ENCODE measurements at regions not wholly inside any gene's neighbourhood (a gene's known extent, or its start where the extent isn't known, plus 50 kb on each side); places are given as distances from the start of the nearest gene placed in this dataset.

- DNase-seq: peak in 2 of 5 donors; percentile 71 to 86
- no peak overlapping the region for H3K4me3 ChIP-seq (ENCODE audit: low read length in 3 of 3)
- H3K27me3 ChIP-seq (ENCODE audit: control insufficient read depth, insufficient read depth, low read length): no peaks in the 10 kb centered on the region
- no peaks in the 10 kb centered on the region for H3K36me3 ChIP-seq (ENCODE audit: control insufficient read depth in 2 of 3, insufficient read depth in 3 of 3, low read length in 3 of 3)
- peak; percentile 94 for FAIRE-seq
- intact Hi-C loops (cut with DNase I): no loop called here
- peak overlapping the region in 1 of 2 donors; percentile 26 for H3K27ac ChIP-seq (ENCODE audit: low read depth in 2 of 2, low read length in 2 of 2)
- no peak for TF ChIP-seq CTCF (IDR thresholded peaks at IDR 0.05; ENCODE audit: borderline replicate concordance, extremely low read depth, insufficient read depth)
- no peak overlapping the region for H3K9ac ChIP-seq (ENCODE audit: low read length in 3 of 3)
- H3K4me1 ChIP-seq (ENCODE audit: control insufficient read depth in 2 of 3, insufficient read depth in 2 of 3, low read depth in 1 of 3, low read length in 3 of 3): peaks cover 2 to 8% (median 3%) of the 10 kb centered on the region in 3 donors
- H3K9me3 ChIP-seq (ENCODE audit: control insufficient read depth in 2 of 3, insufficient read depth in 1 of 3, low read length in 3 of 3): no peaks in the 10 kb centered on the region
Measured at GRCh38 chr11:30786256-30787110, 200.3 kb upstream of the MPPED2 start.

GRCh38 chr11:30778596-30778995 is 192.4 kb upstream of the MPPED2 start:
- no peak for TF ChIP-seq CTCF (IDR thresholded peaks at IDR 0.05; ENCODE audit: borderline replicate concordance, extremely low read depth, insufficient read depth)
- Histone ChIP-seq H3K9me3 (ENCODE audit: control insufficient read depth in 2 of 3, insufficient read depth in 1 of 3, low read length in 3 of 3) (no peaks in the 10 kb centered on the region), H3K27ac (ENCODE audit: low read depth in 2 of 2, low read length in 2 of 2) (no peak overlapping the region), H3K9ac (ENCODE audit: low read length in 3 of 3) (no peak overlapping the region), H3K27me3 (ENCODE audit: control insufficient read depth, insufficient read depth, low read length) (no peaks in the 10 kb centered on the region), H3K36me3 (ENCODE audit: control insufficient read depth in 2 of 3, insufficient read depth in 3 of 3, low read length in 3 of 3) (no peaks in the 10 kb centered on the region), H3K4me3 (ENCODE audit: low read length in 3 of 3) (no peak overlapping the region), H3K4me1 (ENCODE audit: control insufficient read depth in 2 of 3, insufficient read depth in 2 of 3, low read depth in 1 of 3, low read length in 3 of 3) (no peaks in the 10 kb centered on the region)
- no peak for FAIRE-seq
- DNase-seq: no peak
- intact Hi-C loops (cut with DNase I): no loop called here

- Histone ChIP-seq H3K27me3 (ENCODE audit: control insufficient read depth, insufficient read depth, low read length) (no peaks in the 10 kb centered on the region), H3K9ac (ENCODE audit: low read length in 3 of 3) (no peak overlapping the region), H3K27ac (ENCODE audit: low read depth in 2 of 2, low read length in 2 of 2) (no peak overlapping the region), H3K4me1 (ENCODE audit: control insufficient read depth in 2 of 3, insufficient read depth in 2 of 3, low read depth in 1 of 3, low read length in 3 of 3) (no peaks in the 10 kb centered on the region), H3K4me3 (ENCODE audit: low read length in 3 of 3) (no peak overlapping the region), H3K36me3 (ENCODE audit: control insufficient read depth in 2 of 3, insufficient read depth in 3 of 3, low read length in 3 of 3) (no peaks in the 10 kb centered on the region), H3K9me3 (ENCODE audit: control insufficient read depth in 2 of 3, insufficient read depth in 1 of 3, low read length in 3 of 3) (no peaks in the 10 kb centered on the region)
- no peak for FAIRE-seq
- TF ChIP-seq CTCF (IDR thresholded peaks at IDR 0.05; ENCODE audit: borderline replicate concordance, extremely low read depth, insufficient read depth): no peak
- intact Hi-C loops (cut with DNase I): no loop called here
- no peak for DNase-seq
Measured at GRCh38 chr11:30775233-30775522, 189.0 kb upstream of the MPPED2 start.

All from kidney (tissue), 13 donors.